Fibroblast of lung (primary cell): ENCODE measurements at regions not wholly inside any gene's neighbourhood (a gene's known extent, or its start where the extent isn't known, plus 50 kb on each side); places are given as distances from the start of the nearest gene placed in this dataset.

ENCODE experiments used
- EZH2 ChIP-seq: IDR thresholded peaks from 2 replicates; pipeline ENCODE4 v1.5.1; 2012; ENCODE audit warnings: low read length, control low read depth, mild to moderate bottlenecking; ENCODE audit errors: missing control alignments
- TF ChIP-seq, protein P1 (sequence below), 2 donors: IDR thresholded peaks in 1 of 2; conservative IDR thresholded peaks in 1 of 2; 1 replicate in 1 of 2; 2 replicates in 1 of 2; pipeline ENCODE4 v1.5.1; 2011 to 2012; ENCODE audit warnings: low read length in 2 of 2, control low read depth in 1 of 2, inconsistent platforms in 1 of 2, low read depth in 1 of 2, mild to moderate bottlenecking in 1 of 2

- TF ChIP-seq, protein P1, sequence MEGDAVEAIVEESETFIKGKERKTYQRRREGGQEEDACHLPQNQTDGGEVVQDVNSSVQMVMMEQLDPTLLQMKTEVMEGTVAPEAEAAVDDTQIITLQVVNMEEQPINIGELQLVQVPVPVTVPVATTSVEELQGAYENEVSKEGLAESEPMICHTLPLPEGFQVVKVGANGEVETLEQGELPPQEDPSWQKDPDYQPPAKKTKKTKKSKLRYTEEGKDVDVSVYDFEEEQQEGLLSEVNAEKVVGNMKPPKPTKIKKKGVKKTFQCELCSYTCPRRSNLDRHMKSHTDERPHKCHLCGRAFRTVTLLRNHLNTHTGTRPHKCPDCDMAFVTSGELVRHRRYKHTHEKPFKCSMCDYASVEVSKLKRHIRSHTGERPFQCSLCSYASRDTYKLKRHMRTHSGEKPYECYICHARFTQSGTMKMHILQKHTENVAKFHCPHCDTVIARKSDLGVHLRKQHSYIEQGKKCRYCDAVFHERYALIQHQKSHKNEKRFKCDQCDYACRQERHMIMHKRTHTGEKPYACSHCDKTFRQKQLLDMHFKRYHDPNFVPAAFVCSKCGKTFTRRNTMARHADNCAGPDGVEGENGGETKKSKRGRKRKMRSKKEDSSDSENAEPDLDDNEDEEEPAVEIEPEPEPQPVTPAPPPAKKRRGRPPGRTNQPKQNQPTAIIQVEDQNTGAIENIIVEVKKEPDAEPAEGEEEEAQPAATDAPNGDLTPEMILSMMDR (conservative IDR thresholded peaks at IDR 0.05 in 1 of 2, IDR thresholded peaks at IDR 0.05 in 1 of 2; ENCODE audit: low read depth in 1 of 2, low read length in 2 of 2): no peak
- TF ChIP-seq EZH2: no peak
Measured at GRCh38 chr1:166464333-166464732, 297.5 kb upstream of the FAM78B start.
